ENCODE measurements at regions not wholly inside any gene's neighbourhood (a gene's known extent, or its start where the extent isn't known, plus 50 kb on each side); places are given as distances from the start of the nearest gene placed in this dataset.

- no peak for TF ChIP-seq EZH2 (IDR thresholded peaks at IDR 0.05; ENCODE audit: borderline replicate concordance, low read depth, low read length, severe bottlenecking)
- TF ChIP-seq POLR2A (IDR thresholded peaks at IDR 0.05; ENCODE audit: low read depth, low read length) = no peak
- no peak for TF ChIP-seq CTCF (IDR thresholded peaks at IDR 0.05; ENCODE audit: extremely low read depth in 1 of 2, insufficient read depth in 1 of 2, low read depth in 1 of 2, low read length in 2 of 2)
- no peak for TF ChIP-seq POLR2AphosphoS5 (IDR thresholded peaks at IDR 0.05; ENCODE audit: insufficient read depth, low read depth, low read length)
These were observed 249.0 kb downstream of the LTN1 start for GRCh38 chr21:28743723-28744122.
